VCaP (cell line): ENCODE measurements at regions not wholly inside any gene's neighbourhood (a gene's known extent, or its start where the extent isn't known, plus 50 kb on each side); places are given as distances from the start of the nearest gene placed in this dataset.

Source experiments
- H3K27ac ChIP-seq: fragments of 450-650 bp; 2 replicates; pipeline ENCODE4 v1.5.1; 2017
- CTCF ChIP-seq: fragments of 450-650 bp; conservative IDR thresholded peaks from 2 replicates; pipeline ENCODE4 v1.5.1; 2017; ENCODE audit warnings: mild to moderate bottlenecking, moderate library complexity

- no peak overlapping the region for H3K27ac ChIP-seq
- no peak for TF ChIP-seq CTCF
Observed at GRCh38 chr6:22006795-22007194, 290.0 kb downstream of the PRL start.

GRCh38 chr6:22007469-22007868 lies 289.4 kb downstream of the PRL start:
- no peak overlapping the region for H3K27ac ChIP-seq
- TF ChIP-seq CTCF, result no peak

GRCh38 chr6:22008248-22008836 lies 288.5 kb downstream of the PRL start:
- no peak overlapping the region for H3K27ac ChIP-seq
- TF ChIP-seq CTCF, result no peak

- no peak for TF ChIP-seq CTCF
- no peak overlapping the region for H3K27ac ChIP-seq
Observed at GRCh38 chr6:22010102-22010501, 286.7 kb downstream of the PRL start.

- no peak overlapping the region for H3K27ac ChIP-seq
- no peak for TF ChIP-seq CTCF
Observed at GRCh38 chr6:22015216-22015615, 281.6 kb downstream of the PRL start.

GRCh38 chr6:22015944-22016343 lies 280.9 kb downstream of the PRL start:
- no peak overlapping the region for H3K27ac ChIP-seq

GRCh38 chr6:22017272-22017671 lies 279.6 kb downstream of the PRL start:
- no peak for TF ChIP-seq CTCF
- no peak overlapping the region for H3K27ac ChIP-seq

More at GRCh38 chr6:22015944-22016343, 280.9 kb downstream of the PRL start:
- TF ChIP-seq CTCF, result no peak
